ENCODE measurements at regions not wholly inside any gene's neighbourhood (a gene's known extent, or its start where the extent isn't known, plus 50 kb on each side); places are given as distances from the start of the nearest gene placed in this dataset.

GRCh38 chr11:95371153-95371552 is 140.2 kb upstream of the SESN3 start:
- peaks cover 0 to 5% (median 0%) of the 10 kb centered on the region in 7 donors for H3K27me3 ChIP-seq
- peak in 1 of 8 donors; percentile 38 for ATAC-seq
- no peak overlapping the region for H3K4me3 ChIP-seq
- intact Hi-C loops (cut with DNase I) = no loop called here
- WGBS, 2 donors = 82 to 87% methylated on average over 1 of the region's 1 CpG
- no peak for TF ChIP-seq CTCF (IDR thresholded peaks at IDR 0.05)
- DNase-seq = no peak
- H3K4me1 ChIP-seq = peaks cover 0 to 6% (median 0%) of the 10 kb centered on the region in 9 donors
- no peaks in the 10 kb centered on the region for H3K9me3 ChIP-seq
- no peak overlapping the region for H3K27ac ChIP-seq
- no peaks in the 10 kb centered on the region for H3K36me3 ChIP-seq

- Histone ChIP-seq H3K9me3 (no peaks in the 10 kb centered on the region), H3K27ac (no peak overlapping the region), H3K4me3 (no peak overlapping the region), H3K4me1 (peaks cover 0 to 26% (median 0%) of the 10 kb centered on the region in 9 donors), H3K36me3 (no peaks in the 10 kb centered on the region), H3K27me3 (peaks cover 0 to 5% (median 0%) of the 10 kb centered on the region in 7 donors)
- TF ChIP-seq CTCF (IDR thresholded peaks at IDR 0.05) = no peak
- ATAC-seq (no peak), DNase-seq (no peak)
- whole genome bisulfite sequencing, 2 donors = 79 to 81% methylated on average over 4 of the region's 4 CpGs
- intact Hi-C loops (cut with DNase I) = no loop called here
Observed at GRCh38 chr11:95367726-95368125, 136.7 kb upstream of the SESN3 start.

- H3K4me3 ChIP-seq = no peak overlapping the region
- WGBS, 2 donors = 62 to 69% methylated on average over 3 of the region's 3 CpGs
- no peaks in the 10 kb centered on the region for H3K9me3 ChIP-seq
- H3K27ac ChIP-seq = no peak overlapping the region
- no peaks in the 10 kb centered on the region for H3K27me3 ChIP-seq
- no peaks in the 10 kb centered on the region for H3K36me3 ChIP-seq
- TF ChIP-seq CTCF (IDR thresholded peaks at IDR 0.05) = no peak
- DNase-seq (no peak), ATAC-seq (no peak)
- peaks cover 0 to 33% (median 0%) of the 10 kb centered on the region in 9 donors for H3K4me1 ChIP-seq
- intact Hi-C loops (cut with DNase I) = no loop called here
Observed at GRCh38 chr11:95365348-95365747, 134.3 kb upstream of the SESN3 start.

- 89 to 94% methylated on average over 4 of the region's 4 CpGs for WGBS, 2 donors
- no peak for DNase-seq
- Histone ChIP-seq H3K4me3 (no peak overlapping the region), H3K27me3 (no peaks in the 10 kb centered on the region), H3K4me1 (peaks cover 0 to 35% (median under 1%) of the 10 kb centered on the region in 9 donors), H3K9me3 (no peaks in the 10 kb centered on the region), H3K36me3 (no peaks in the 10 kb centered on the region), H3K27ac (no peak overlapping the region)
- intact Hi-C loops (cut with DNase I) = no loop called here
- TF ChIP-seq CTCF (IDR thresholded peaks at IDR 0.05) = no peak
- no peak for ATAC-seq
Observed at GRCh38 chr11:95364324-95365295, 133.6 kb upstream of the SESN3 start.
